Colonic mucosa (tissue), 4 donors: ENCODE measurements at regions not wholly inside any gene's neighbourhood (a gene's known extent, or its start where the extent isn't known, plus 50 kb on each side); places are given as distances from the start of the nearest gene placed in this dataset.

Experiments used
- DNase-seq: peaks from one replicate; pipeline ENCODE4 v3.0.0-alpha.2; 2020
- H3K27ac ChIP-seq: fragments of 200-600 bp; one replicate; pipeline ENCODE4 v1.8.0; 2021
- H3K27me3 ChIP-seq: fragments of 200-600 bp; one replicate; pipeline ENCODE4 v1.8.0; 2021
- H3K36me3 ChIP-seq: fragments of 200-600 bp; one replicate; pipeline ENCODE4 v1.8.0; 2021
- H3K4me1 ChIP-seq: fragments of 200-600 bp; one replicate; pipeline ENCODE4 v1.8.0; 2021; ENCODE audit warnings: mild to moderate bottlenecking
- H3K4me3 ChIP-seq: fragments of 200-600 bp; one replicate; pipeline ENCODE4 v1.8.0; 2021
- H3K9ac ChIP-seq, 2 donors: one replicate each; pipeline ENCODE4 v1.7.0; 2013; ENCODE audit warnings: control low read depth in 2 of 2, low read depth in 2 of 2, low read length in 2 of 2
- H3K9me3 ChIP-seq: fragments of 200-600 bp; one replicate; pipeline ENCODE4 v1.8.0; 2021
- CTCF ChIP-seq: fragments of 200-600 bp; IDR thresholded peaks from one replicate; pipeline ENCODE4 v1.8.0; 2022; ENCODE audit warnings: antibody characterized with exemption, mild to moderate bottlenecking
- intact Hi-C: fragments of 100-400 bp; cut with DNase I; formaldehyde crosslinking; loops from one replicate; pipeline ENCODE4 v1.14.1; 2022
- donor health status: healthy.
- donor health status: DM: no; HTN: no; CAD: no.
- donor health status: DM: no; HTN: no; CAD: no.

GRCh38 chr11:32288276-32288675 is 147.1 kb downstream of the WT1 start:
- no peak for DNase-seq
- Histone ChIP-seq H3K4me1 (no peaks in the 10 kb centered on the region), H3K9ac (no peak overlapping the region), H3K27ac (no peak overlapping the region), H3K27me3 (no peaks in the 10 kb centered on the region), H3K36me3 (no peaks in the 10 kb centered on the region), H3K9me3 (no peaks in the 10 kb centered on the region), H3K4me3 (no peak overlapping the region)
- intact Hi-C loops: no loop called here
- no peak for TF ChIP-seq CTCF

- H3K27me3 ChIP-seq: no peaks in the 10 kb centered on the region
- no peak overlapping the region for H3K4me3 ChIP-seq
- H3K9ac ChIP-seq: no peak overlapping the region
- no peak for TF ChIP-seq CTCF
- DNase-seq: no peak
- no peaks in the 10 kb centered on the region for H3K9me3 ChIP-seq
- intact Hi-C loops: no loop called here
- no peak overlapping the region for H3K27ac ChIP-seq
- H3K36me3 ChIP-seq: no peaks in the 10 kb centered on the region
- H3K4me1 ChIP-seq: no peaks in the 10 kb centered on the region
These were observed 145.6 kb downstream of the WT1 start for GRCh38 chr11:32289701-32290100.

GRCh38 chr11:32290783-32291182 is 144.6 kb downstream of the WT1 start:
- Histone ChIP-seq H3K27me3 (no peaks in the 10 kb centered on the region), H3K27ac (no peak overlapping the region), H3K36me3 (no peaks in the 10 kb centered on the region), H3K4me3 (no peak overlapping the region), H3K9me3 (no peaks in the 10 kb centered on the region), H3K4me1 (no peaks in the 10 kb centered on the region), H3K9ac (no peak overlapping the region)
- DNase-seq: no peak
- intact Hi-C loops: no loop called here
- TF ChIP-seq CTCF: no peak

- no peak overlapping the region for H3K4me3 ChIP-seq
- no peak for DNase-seq
- no peak for TF ChIP-seq CTCF
- H3K9me3 ChIP-seq: no peaks in the 10 kb centered on the region
- H3K27me3 ChIP-seq: no peaks in the 10 kb centered on the region
- no peaks in the 10 kb centered on the region for H3K36me3 ChIP-seq
- no peaks in the 10 kb centered on the region for H3K4me1 ChIP-seq
- intact Hi-C loops: no loop called here
- H3K27ac ChIP-seq: no peak overlapping the region
- no peak overlapping the region for H3K9ac ChIP-seq
These were observed 137.7 kb downstream of the WT1 start for GRCh38 chr11:32297611-32298011.

GRCh38 chr11:32302826-32303225 is 132.5 kb downstream of the WT1 start:
- no peak for TF ChIP-seq CTCF
- Histone ChIP-seq H3K4me1 (no peaks in the 10 kb centered on the region), H3K36me3 (no peaks in the 10 kb centered on the region), H3K9me3 (no peaks in the 10 kb centered on the region), H3K27me3 (no peaks in the 10 kb centered on the region), H3K27ac (no peak overlapping the region), H3K4me3 (no peak overlapping the region), H3K9ac (no peak overlapping the region)
- DNase-seq: no peak
- intact Hi-C loops: no loop called here

- TF ChIP-seq CTCF: no peak
- no peak for DNase-seq
- H3K36me3 ChIP-seq: no peaks in the 10 kb centered on the region
- no peaks in the 10 kb centered on the region for H3K9me3 ChIP-seq
- no peak overlapping the region for H3K27ac ChIP-seq
- H3K4me3 ChIP-seq: no peak overlapping the region
- intact Hi-C loops: no loop called here
- no peak overlapping the region for H3K9ac ChIP-seq
- no peaks in the 10 kb centered on the region for H3K4me1 ChIP-seq
- H3K27me3 ChIP-seq: no peaks in the 10 kb centered on the region
These were observed 130.8 kb downstream of the WT1 start for GRCh38 chr11:32304521-32304920.
